Breast epithelium (tissue), 4 donors: ENCODE measurements at regions not wholly inside any gene's neighbourhood (a gene's known extent, or its start where the extent isn't known, plus 50 kb on each side); places are given as distances from the start of the nearest gene placed in this dataset.
"Not testable (repeated sequence)": the region's sequence is repeated elsewhere in the genome, so short reads cannot be mapped to it uniquely, and the experiment has no call there.

Experiments
- DNase-seq, 2 donors: peaks; one replicate each; pipeline ENCODE4 v3.0.0-alpha.2; 2019; ENCODE audit warnings: low spot score in 2 of 2
- H3K27ac ChIP-seq, 2 donors: fragments of 200-600 bp; sonication (generic) in 1 of 2; one replicate each; pipeline ENCODE4 v1.5.1; 2016 to 2019; ENCODE audit warnings: mild to moderate bottlenecking in 1 of 2
- H3K27me3 ChIP-seq, 2 donors: fragments of 200-600 bp; sonication (generic) in 1 of 2; one replicate each; pipeline versions ENCODE4 v1.5.1 to v1.6.0; 2017 to 2019; ENCODE audit warnings: control low read depth in 1 of 2, mild to moderate bottlenecking in 1 of 2
- H3K36me3 ChIP-seq: fragments of 200-600 bp; one replicate; pipeline ENCODE4 v1.5.1; 2019
- H3K4me1 ChIP-seq, 2 donors: fragments of 200-600 bp; sonication (generic); one replicate each; pipeline ENCODE4 v1.5.1; 2016 to 2019; ENCODE audit warnings: control low read depth in 1 of 2
- H3K4me3 ChIP-seq, 3 donors: fragments of 200-600 bp; sonication (generic); 1 replicate in 2 of 3; 2 replicates in 1 of 3; pipeline ENCODE4 v1.5.1; 2016 to 2019; ENCODE audit warnings: mild to moderate bottlenecking in 3 of 3, moderate library complexity in 2 of 3
- H3K9me3 ChIP-seq, 2 donors: fragments of 200-600 bp; sonication (generic) in 1 of 2; one replicate each; pipeline ENCODE4 v1.5.1; 2016 to 2019; ENCODE audit warnings: control low read depth in 1 of 2
- CTCF ChIP-seq, 3 donors: fragments of 450-650 bp; IDR thresholded peaks; one replicate each; pipeline ENCODE4 v1.5.1; 2016 to 2017; ENCODE audit warnings: antibody characterized with exemption in 3 of 3, mild to moderate bottlenecking in 3 of 3, moderate library complexity in 3 of 3
- POLR2A ChIP-seq: fragments of 450-650 bp; IDR thresholded peaks from one replicate; pipeline ENCODE4 v1.6.1; 2016; ENCODE audit warnings: antibody characterized with exemption, mild to moderate bottlenecking, moderate library complexity
- POLR2AphosphoS5 ChIP-seq, 3 donors: sonication (generic); formaldehyde crosslinking; IDR thresholded peaks; one replicate each; pipeline ENCODE4 v1.6.1; 2017; ENCODE audit warnings: antibody characterized with exemption in 3 of 3
- intact Hi-C: fragments of 100-400 bp; cut with DNase I; formaldehyde crosslinking; loops from one replicate; pipeline ENCODE4 v1.15.1; 2023; ENCODE audit warnings: low total_unique reads

GRCh38 chr14:71398450-71398849, 491.2 kb downstream of the PCNX1 start:
- TF ChIP-seq CTCF (IDR thresholded peaks at IDR 0.05) (no peak), POLR2AphosphoS5 (IDR thresholded peaks at IDR 0.05) (no peak), POLR2A (no peak)
- Histone ChIP-seq H3K27me3 (no peaks in the 10 kb centered on the region), H3K9me3 (no peaks in the 10 kb centered on the region), H3K4me1 (no peaks in the 10 kb centered on the region), H3K27ac (no peak overlapping the region), H3K36me3 (no peaks in the 10 kb centered on the region), H3K4me3 (no peak overlapping the region)
- no peak for DNase-seq
- intact Hi-C loops: no loop called here

GRCh38 chr14:71399057-71399487, 491.8 kb downstream of the PCNX1 start:
- H3K9me3 ChIP-seq: no peaks in the 10 kb centered on the region
- no peaks in the 10 kb centered on the region for H3K36me3 ChIP-seq
- no peak overlapping the region for H3K4me3 ChIP-seq
- TF ChIP-seq CTCF (IDR thresholded peaks at IDR 0.05) (no peak), POLR2A (no peak)
- no peaks in the 10 kb centered on the region for H3K4me1 ChIP-seq
- intact Hi-C loops: no loop called here
- no peaks in the 10 kb centered on the region for H3K27me3 ChIP-seq
- no peak for DNase-seq
- H3K27ac ChIP-seq: no peak overlapping the region

GRCh38 chr14:71400871-71401321, 493.6 kb downstream of the PCNX1 start:
- Histone ChIP-seq H3K4me1 (no peaks in the 10 kb centered on the region), H3K4me3 (no peak overlapping the region), H3K9me3 (no peaks in the 10 kb centered on the region), H3K27ac (no peak overlapping the region), H3K36me3 (no peaks in the 10 kb centered on the region), H3K27me3 (no peaks in the 10 kb centered on the region)
- intact Hi-C loops: no loop called here
- TF ChIP-seq CTCF (IDR thresholded peaks at IDR 0.05): no peak
- no peak for TF ChIP-seq POLR2A
- TF ChIP-seq POLR2AphosphoS5 (IDR thresholded peaks at IDR 0.05): no peak
- DNase-seq: no peak

- H3K4me3 ChIP-seq, H3K27ac ChIP-seq, H3K27me3 ChIP-seq, DNase-seq, intact Hi-C loops, H3K36me3 ChIP-seq, H3K9me3 ChIP-seq, H3K4me1 ChIP-seq: not testable (repeated sequence)
Observed at GRCh38 chr14:71402415-71402814, 495.2 kb downstream of the PCNX1 start.

- no peak for DNase-seq
- TF ChIP-seq POLR2AphosphoS5 (IDR thresholded peaks at IDR 0.05) (no peak), CTCF (IDR thresholded peaks at IDR 0.05) (no peak), POLR2A (no peak)
Observed at GRCh38 chr14:71403656-71404055, 496.4 kb downstream of the PCNX1 start.

GRCh38 chr14:71405676-71406075, 498.4 kb downstream of the PCNX1 start:
- H3K36me3 ChIP-seq: no peaks in the 10 kb centered on the region
- H3K27me3 ChIP-seq: no peaks in the 10 kb centered on the region
- no peak overlapping the region for H3K4me3 ChIP-seq
- TF ChIP-seq POLR2AphosphoS5 (IDR thresholded peaks at IDR 0.05) (no peak), POLR2A (no peak), CTCF (IDR thresholded peaks at IDR 0.05) (no peak)
- H3K4me1 ChIP-seq: no peaks in the 10 kb centered on the region
- DNase-seq: no peak
- H3K27ac ChIP-seq: no peak overlapping the region
- intact Hi-C loops: no loop called here
- H3K9me3 ChIP-seq: no peaks in the 10 kb centered on the region

More at GRCh38 chr14:71403656-71404055, 496.4 kb downstream of the PCNX1 start:
- H3K9me3 ChIP-seq: no peaks in the 10 kb centered on the region
- intact Hi-C loops: no loop called here
- no peak overlapping the region for H3K27ac ChIP-seq
- no peaks in the 10 kb centered on the region for H3K4me1 ChIP-seq
- H3K4me3 ChIP-seq: no peak overlapping the region
- H3K27me3 ChIP-seq: no peaks in the 10 kb centered on the region
- no peaks in the 10 kb centered on the region for H3K36me3 ChIP-seq
